H1 (cell line): ENCODE measurements at regions not wholly inside any gene's neighbourhood (a gene's known extent, or its start where the extent isn't known, plus 50 kb on each side); places are given as distances from the start of the nearest gene placed in this dataset.

Experiments
- ATF3 ChIP-seq: IDR thresholded peaks from 2 replicates; pipeline ENCODE4 v1.6.1; 2011; ENCODE audit warnings: low read depth, mild to moderate bottlenecking, low read length; ENCODE audit not compliant: insufficient read depth
- CHD7 ChIP-seq: fragments of 300-600 bp; sonication (generic); IDR thresholded peaks from 2 replicates; pipeline ENCODE4 v1.7.1; 2012; ENCODE audit warnings: low read length, moderate library complexity, mild to moderate bottlenecking, inconsistent platforms; ENCODE audit not compliant: insufficient replicate concordance
- FOSL1 ChIP-seq: IDR thresholded peaks from 2 replicates; pipeline ENCODE4 v1.6.1; 2011; ENCODE audit warnings: mild to moderate bottlenecking, low read depth, low read length, moderate library complexity; ENCODE audit not compliant: insufficient read depth
- JUN ChIP-seq: IDR thresholded peaks from 2 replicates; pipeline ENCODE4 v1.6.1; 2011; ENCODE audit warnings: low read depth, mild to moderate bottlenecking, improper control_type of control experiment, low read length
- KDM4A ChIP-seq: IDR thresholded peaks from one replicate; pipeline ENCODE4 v1.7.1; 2012; ENCODE audit warnings: low read depth, mild to moderate bottlenecking, moderate library complexity, low read length, inconsistent platforms; ENCODE audit not compliant: severe bottlenecking
- PHF8 ChIP-seq: fragments of 200-600 bp; sonication (generic); conservative IDR thresholded peaks from 2 replicates; pipeline ENCODE4 v1.7.1; 2012; ENCODE audit warnings: low read depth, mild to moderate bottlenecking, inconsistent platforms, low read length, moderate library complexity
- POU5F1 ChIP-seq: IDR thresholded peaks from 2 replicates; pipeline ENCODE4 v1.6.1; 2011; ENCODE audit warnings: low read depth, mild to moderate bottlenecking, low read length, moderate library complexity
- RBBP5 ChIP-seq: IDR thresholded peaks from 2 replicates; pipeline ENCODE4 v1.7.1; 2012; ENCODE audit warnings: low read depth, mild to moderate bottlenecking, inconsistent platforms, low read length, moderate library complexity, borderline replicate concordance
- SUZ12 ChIP-seq: fragments of 200-600 bp; sonication (generic); IDR thresholded peaks from 2 replicates; pipeline ENCODE4 v1.6.1; 2012; ENCODE audit warnings: mild to moderate bottlenecking, inconsistent platforms, low read length, moderate library complexity, mixed read lengths
- TAF7 ChIP-seq: optimal IDR thresholded peaks from 2 replicates; pipeline ENCODE3; 2011; ENCODE audit warnings: low read depth, mild to moderate bottlenecking, inconsistent platforms, low read length, moderate library complexity, borderline replicate concordance
- TCF12 ChIP-seq: IDR thresholded peaks from 2 replicates; pipeline ENCODE4 v1.6.1; 2011; ENCODE audit warnings: low read depth, mild to moderate bottlenecking, low read length

DNA sequence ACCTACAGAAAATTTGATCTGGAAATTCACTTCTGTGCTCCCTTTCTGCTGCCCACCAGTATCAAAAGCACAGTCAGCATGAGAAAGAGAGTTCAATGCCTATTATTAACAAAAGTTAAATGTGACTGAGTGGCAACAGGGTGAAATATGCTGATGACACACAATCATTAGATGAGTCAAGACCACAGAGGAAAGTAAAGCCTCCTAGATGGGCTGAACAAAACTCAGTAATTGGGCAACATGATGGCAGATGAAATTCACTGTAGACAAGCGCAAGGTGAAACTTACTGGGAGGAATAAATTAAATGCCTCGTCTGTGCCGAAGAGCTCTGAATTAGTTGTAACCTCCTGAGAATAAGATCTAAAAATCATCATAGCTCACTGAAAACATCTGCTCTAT lies 752.8 kb downstream of the IRX1 start (continued):
- TF ChIP-seq CHD7, result no peak
- no peak for TF ChIP-seq JUN
- TF ChIP-seq SUZ12, result no peak
- TF ChIP-seq ATF3, result no peak
- no peak for TF ChIP-seq POU5F1
- no peak for TF ChIP-seq RBBP5
- TF ChIP-seq KDM4A, result no peak
- no peak for TF ChIP-seq PHF8
- TF ChIP-seq TCF12, result no peak
- TF ChIP-seq FOSL1, result no peak
- no peak for TF ChIP-seq TAF7
